Stomach (tissue), 8 donors: ENCODE measurements at regions not wholly inside any gene's neighbourhood (a gene's known extent, or its start where the extent isn't known, plus 50 kb on each side); places are given as distances from the start of the nearest gene placed in this dataset.

Experiments used
- DNase-seq, 2 donors: peaks; one replicate each; pipeline versions ENCODE4 v3.0.0 to v3.0.0-alpha.2; 2013 to 2019
- H3K27ac ChIP-seq, 5 donors: fragments of 200-600 bp in 4 of 5; sonication (generic) in 4 of 5; one replicate each; pipeline ENCODE4 v1.5.1; 2013 to 2019; ENCODE audit warnings: mild to moderate bottlenecking in 1 of 5, moderate library complexity in 1 of 5
- H3K27me3 ChIP-seq, 3 donors: fragments of 200-600 bp; sonication (generic); one replicate each; pipeline ENCODE4 v1.5.1; 2017 to 2019; ENCODE audit warnings: mixed run types in 1 of 3
- H3K36me3 ChIP-seq, 4 donors: fragments of 200-600 bp; sonication (generic); 1 replicate in 3 of 4; 2 replicates in 1 of 4; pipeline ENCODE4 v1.5.1; 2016 to 2019
- H3K4me1 ChIP-seq, 4 donors: fragments of 200-600 bp; sonication (generic); one replicate each; pipeline ENCODE4 v1.5.1; 2016 to 2019
- H3K4me3 ChIP-seq, 4 donors: fragments of 200-600 bp; sonication (generic) in 3 of 4; one replicate each; pipeline ENCODE4 v1.5.1; 2016 to 2019; ENCODE audit warnings: mild to moderate bottlenecking in 1 of 4
- H3K9me3 ChIP-seq, 4 donors: fragments of 200-600 bp; sonication (generic); one replicate each; pipeline ENCODE4 v1.5.1; 2016 to 2019
- EP300 ChIP-seq: sonication (generic); formaldehyde crosslinking; IDR thresholded peaks from one replicate; pipeline ENCODE4 v1.6.1; 2017; ENCODE audit warnings: antibody characterized with exemption
- POLR2A ChIP-seq, 4 donors: fragments of 450-650 bp; IDR thresholded peaks; one replicate each; pipeline ENCODE4 v1.6.1; 2016; ENCODE audit warnings: antibody characterized with exemption in 4 of 4, control low read depth in 2 of 4, mild to moderate bottlenecking in 1 of 4, moderate library complexity in 1 of 4
- POLR2AphosphoS5 ChIP-seq, 3 donors: sonication (generic); formaldehyde crosslinking; IDR thresholded peaks; one replicate each; pipeline ENCODE4 v1.6.1; 2016; ENCODE audit warnings: antibody characterized with exemption in 3 of 3
- WGBS, 5 donors: extraction: QIAGEN DNeasy Blood & Tissue Kit in 3 of 5; methylation state at CpG; one replicate each; pipeline versions ENCODE4 v1.1.5 to v1.1.7; 2013 to 2018; 5-methylcytosine and 5-hydroxymethylcytosine counted together
- intact Hi-C: fragments of 100-400 bp; cut with DNase I; formaldehyde crosslinking; loops from one replicate; pipeline ENCODE4 v1.15.1; 2023; ENCODE audit warnings: low total_unique reads
- TF ChIP-seq, protein P1 (sequence below), 7 experiments: fragments of 450-650 bp in 4 of 7; fragments of 200-600 bp in 3 of 7; sonication (generic) in 3 of 7; IDR thresholded peaks; one replicate each; pipeline ENCODE4 v1.5.1; 2016 to 2019; ENCODE audit warnings: antibody characterized with exemption in 7 of 7, control low read depth in 2 of 7, mild to moderate bottlenecking in 1 of 7
- donor health status: healthy with polysubstance abuse.
- donor health status: Bipolar disorder and iron deficiency.
- donor health status: healthy.

DNA sequence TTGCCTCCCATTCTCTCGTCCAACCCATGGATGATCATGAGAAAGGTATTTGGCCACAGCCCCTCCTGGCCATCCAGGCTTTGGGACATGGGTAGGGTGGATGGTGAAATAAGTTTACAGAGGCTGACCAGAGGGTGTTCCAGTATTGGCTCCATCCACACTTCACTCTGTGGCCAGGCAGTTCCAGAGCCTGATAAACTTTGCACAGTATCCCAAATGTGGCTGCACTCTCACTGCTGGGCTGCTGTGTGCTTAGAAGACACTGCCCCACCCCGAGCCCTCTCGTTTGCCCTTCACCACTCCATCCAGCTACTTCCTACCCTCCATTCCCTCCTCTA, 72.0 kb upstream of the ZMIZ1 start:
- no peak for DNase-seq
- Histone ChIP-seq H3K27ac (no peak overlapping the region), H3K27me3 (no peaks in the 10 kb centered on the region), H3K4me3 (no peak overlapping the region), H3K4me1 (no peaks in the 10 kb centered on the region), H3K9me3 (no peaks in the 10 kb centered on the region), H3K36me3 (no peaks in the 10 kb centered on the region)
- 84 to 97% (median 90%) methylated on average over 2 to 3 of the region's 3 CpGs for WGBS, 5 donors
- no peak for TF ChIP-seq POLR2AphosphoS5 (IDR thresholded peaks at IDR 0.05)
- no peak for TF ChIP-seq POLR2A (IDR thresholded peaks at IDR 0.05)
- TF ChIP-seq EP300 = no peak
- TF ChIP-seq, protein P1, sequence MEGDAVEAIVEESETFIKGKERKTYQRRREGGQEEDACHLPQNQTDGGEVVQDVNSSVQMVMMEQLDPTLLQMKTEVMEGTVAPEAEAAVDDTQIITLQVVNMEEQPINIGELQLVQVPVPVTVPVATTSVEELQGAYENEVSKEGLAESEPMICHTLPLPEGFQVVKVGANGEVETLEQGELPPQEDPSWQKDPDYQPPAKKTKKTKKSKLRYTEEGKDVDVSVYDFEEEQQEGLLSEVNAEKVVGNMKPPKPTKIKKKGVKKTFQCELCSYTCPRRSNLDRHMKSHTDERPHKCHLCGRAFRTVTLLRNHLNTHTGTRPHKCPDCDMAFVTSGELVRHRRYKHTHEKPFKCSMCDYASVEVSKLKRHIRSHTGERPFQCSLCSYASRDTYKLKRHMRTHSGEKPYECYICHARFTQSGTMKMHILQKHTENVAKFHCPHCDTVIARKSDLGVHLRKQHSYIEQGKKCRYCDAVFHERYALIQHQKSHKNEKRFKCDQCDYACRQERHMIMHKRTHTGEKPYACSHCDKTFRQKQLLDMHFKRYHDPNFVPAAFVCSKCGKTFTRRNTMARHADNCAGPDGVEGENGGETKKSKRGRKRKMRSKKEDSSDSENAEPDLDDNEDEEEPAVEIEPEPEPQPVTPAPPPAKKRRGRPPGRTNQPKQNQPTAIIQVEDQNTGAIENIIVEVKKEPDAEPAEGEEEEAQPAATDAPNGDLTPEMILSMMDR (IDR thresholded peaks at IDR 0.05) = no peak
- intact Hi-C loops = no loop called here

DNA sequence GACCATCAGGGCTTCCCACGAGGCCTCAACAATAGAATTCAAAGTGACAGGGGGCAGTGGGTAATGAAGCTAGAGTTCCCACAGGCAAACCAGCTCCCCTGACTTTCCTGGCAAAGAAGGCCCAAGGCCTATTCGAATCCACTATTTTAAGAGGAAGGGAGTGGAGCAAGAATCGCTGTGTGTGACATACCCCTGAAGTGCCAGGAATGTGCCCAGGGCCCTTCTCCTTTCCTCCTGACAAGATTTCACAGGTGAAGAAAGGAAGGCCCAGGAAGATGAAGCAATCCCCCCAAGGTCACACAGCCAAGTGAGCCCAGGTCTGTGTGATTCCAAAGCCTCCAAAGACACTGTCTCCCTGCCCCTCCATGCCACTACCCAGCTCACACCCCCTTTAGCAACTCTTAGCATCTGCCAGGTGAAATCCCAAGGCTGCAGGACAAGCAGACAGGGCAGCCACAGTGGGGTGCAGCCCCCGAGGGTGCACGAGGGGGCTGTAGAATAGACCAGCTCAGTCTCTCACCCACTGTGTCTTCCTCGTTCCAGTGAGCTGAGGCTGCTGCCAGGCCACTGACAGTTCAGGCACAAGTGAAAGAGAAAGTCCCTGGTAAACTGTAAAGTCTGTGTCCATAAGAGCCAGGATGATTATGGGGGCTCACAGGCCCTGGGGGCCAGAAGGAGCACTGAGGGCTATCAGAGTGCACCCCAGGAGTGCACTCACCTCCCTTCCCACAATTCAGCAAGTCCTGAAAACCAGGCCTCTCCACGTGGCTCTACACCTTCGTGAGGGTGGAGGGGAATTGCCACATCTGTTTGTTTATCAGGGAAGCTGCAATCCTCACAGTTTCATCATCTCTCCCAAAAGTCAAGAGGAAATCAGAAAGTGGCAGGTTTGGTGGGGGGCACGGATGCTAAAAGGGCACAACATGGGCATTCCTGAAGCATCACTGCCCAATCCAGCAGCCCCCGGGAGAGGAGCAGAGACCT, 70.8 kb upstream of the ZMIZ1 start:
- no peak for DNase-seq
- intact Hi-C loops = no loop called here
- WGBS, 5 donors = 67 to 83% (median 79%) methylated on average over 8 to 10 of the region's 10 CpGs
- H3K27ac ChIP-seq = no peak overlapping the region
- H3K9me3 ChIP-seq = no peaks in the 10 kb centered on the region
- H3K27me3 ChIP-seq = no peaks in the 10 kb centered on the region
- H3K4me1 ChIP-seq = no peaks in the 10 kb centered on the region
- H3K36me3 ChIP-seq = no peaks in the 10 kb centered on the region
- no peak for TF ChIP-seq POLR2AphosphoS5 (IDR thresholded peaks at IDR 0.05)
- no peak for TF ChIP-seq POLR2A (IDR thresholded peaks at IDR 0.05)
- TF ChIP-seq, protein P1 (IDR thresholded peaks at IDR 0.05) = no peak
- no peak for TF ChIP-seq EP300
- no peak overlapping the region for H3K4me3 ChIP-seq

DNA sequence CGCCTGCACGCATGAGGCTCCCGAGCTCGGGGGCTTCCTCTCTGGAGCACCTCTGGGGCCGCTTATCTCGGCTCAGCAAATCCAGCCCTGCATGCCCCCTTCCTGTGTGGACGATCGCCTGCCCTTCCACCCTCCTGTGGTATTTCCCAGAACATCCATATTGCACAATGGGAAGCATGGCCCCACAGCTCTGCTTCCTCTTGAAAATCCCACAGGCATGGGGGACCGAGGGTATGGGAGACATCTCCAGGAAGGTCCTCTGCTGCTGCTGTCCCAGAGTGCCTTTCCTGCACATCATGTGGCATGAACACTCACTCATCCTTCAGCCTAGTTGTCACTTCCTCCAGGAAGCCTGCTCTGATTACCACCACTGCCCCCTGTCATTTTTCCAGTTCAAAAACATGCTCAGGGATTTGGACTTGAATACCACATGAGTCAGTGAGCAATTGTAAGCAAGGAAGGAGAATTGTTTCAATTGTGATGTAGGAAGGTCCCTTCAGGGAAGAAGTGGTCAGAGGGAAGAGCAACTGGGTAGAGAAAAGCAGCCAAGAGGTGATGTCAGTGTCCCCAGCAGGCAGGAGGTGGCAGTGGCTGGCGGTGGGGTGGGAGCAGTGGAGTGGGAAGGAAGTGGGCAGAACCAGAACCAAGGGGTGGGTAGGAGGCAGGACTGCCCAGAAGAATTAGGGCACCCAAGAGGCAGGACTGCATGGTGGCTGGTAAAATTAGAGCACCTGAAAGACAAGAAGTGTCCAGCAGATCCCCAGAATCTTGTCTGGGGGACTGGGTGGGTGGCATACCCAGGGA, 67.5 kb upstream of the ZMIZ1 start:
- TF ChIP-seq, protein P1 (IDR thresholded peaks at IDR 0.05) = no peak
- TF ChIP-seq EP300 = no peak
- TF ChIP-seq POLR2AphosphoS5 (IDR thresholded peaks at IDR 0.05) = no peak
- no peak for TF ChIP-seq POLR2A (IDR thresholded peaks at IDR 0.05)
- no peak overlapping the region for H3K27ac ChIP-seq
- 62 to 74% (median 73%) methylated on average over 10 of the region's 10 CpGs for WGBS, 5 donors

DNA sequence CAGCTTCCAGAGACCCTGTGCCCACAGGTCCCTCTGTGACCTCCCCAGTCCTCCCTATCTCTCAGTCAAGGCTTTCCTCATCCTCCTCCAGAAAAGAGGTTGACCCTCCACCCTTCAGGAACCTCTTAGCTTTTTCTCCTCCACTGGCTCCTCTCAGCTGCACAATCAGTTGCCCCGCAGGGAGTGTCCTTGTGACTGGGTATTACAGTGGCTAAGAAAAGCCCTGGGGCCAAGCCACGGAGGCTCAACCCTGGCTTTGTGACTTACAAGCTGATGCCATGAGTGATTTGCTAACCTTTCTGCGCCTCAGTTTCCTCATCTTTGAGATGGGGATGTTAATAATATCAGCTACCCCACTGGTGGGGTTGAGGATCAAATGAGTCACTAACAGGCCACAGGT, 66.4 kb upstream of the ZMIZ1 start:
- Histone ChIP-seq H3K27me3 (no peaks in the 10 kb centered on the region), H3K9me3 (no peaks in the 10 kb centered on the region), H3K4me3 (no peak overlapping the region), H3K27ac (no peak overlapping the region), H3K36me3 (no peaks in the 10 kb centered on the region), H3K4me1 (peaks cover 0 to 9% (median 4%) of the 10 kb centered on the region in 4 donors)
- TF ChIP-seq EP300 (no peak), POLR2AphosphoS5 (IDR thresholded peaks at IDR 0.05) (no peak), POLR2A (IDR thresholded peaks at IDR 0.05) (no peak)
- TF ChIP-seq, protein P1 (IDR thresholded peaks at IDR 0.05) = no peak
- intact Hi-C loops = no loop called here
- WGBS, 5 donors = 86 to 92% (median 91%) methylated on average over 3 of the region's 3 CpGs
- DNase-seq = no peak

More for the DNA sequence above, 67.5 kb upstream of the ZMIZ1 start:
- no peak overlapping the region for H3K4me3 ChIP-seq
- DNase-seq = no peak
- no peaks in the 10 kb centered on the region for H3K9me3 ChIP-seq
- H3K4me1 ChIP-seq = peaks cover 0 to 9% (median 4%) of the 10 kb centered on the region in 4 donors
- intact Hi-C loops = no loop called here
- no peaks in the 10 kb centered on the region for H3K36me3 ChIP-seq
- H3K27me3 ChIP-seq = no peaks in the 10 kb centered on the region
